CD4-positive, alpha-beta T cell (primary cell): ENCODE measurements at regions not wholly inside any gene's neighbourhood (a gene's known extent, or its start where the extent isn't known, plus 50 kb on each side); places are given as distances from the start of the nearest gene placed in this dataset.

Experiments
- ATAC-seq: fragments of 200-7000 bp; cut with Tn5 transposase; one replicate; pipeline ENCODE4 v1.10.0; 2022; ENCODE audit warnings: mild to moderate bottlenecking; ENCODE audit not compliant: poor library complexity
- CTCF ChIA-PET: fragments of 350-600 bp; sonication (Branson Sonifier 250); formaldehyde crosslinking; loops from one replicate; lab custom pipeline; 2021; ENCODE audit warnings: antibody characterized with exemption, inconsistent platforms; lab: Charles Lee
- POLR2A ChIA-PET: fragments of 350-600 bp; sonication (Branson Sonifier 250); formaldehyde crosslinking; loops from one replicate; lab custom pipeline; 2021; ENCODE audit warnings: antibody characterized with exemption, inconsistent platforms; lab: Charles Lee
- DNase-seq, 14 experiments: peaks; one replicate each; pipeline ENCODE4 v3.0.0-alpha.2; 2013 to 2020; ENCODE audit warnings: mixed read lengths in 2 of 14
- H3K27ac ChIP-seq, 2 donors: one replicate each; pipeline versions ENCODE4 v1.5.1 to v1.7.0; 2013; ENCODE audit warnings: low read length in 2 of 2, low read depth in 1 of 2, mild to moderate bottlenecking in 1 of 2
- H3K27me3 ChIP-seq, 2 experiments: 1 replicate in 1 of 2; 2 replicates in 1 of 2; pipeline versions ENCODE4 v1.6.1 to v1.7.0; 2013; ENCODE audit warnings: low read length in 2 of 2, control low read depth in 1 of 2, mild to moderate bottlenecking in 1 of 2, moderate library complexity in 1 of 2; ENCODE audit not compliant: insufficient read depth in 2 of 2, control insufficient read depth in 1 of 2
- H3K36me3 ChIP-seq: one replicate; pipeline ENCODE4 v1.6.1; 2013; ENCODE audit warnings: low read length, control low read depth; ENCODE audit not compliant: insufficient read depth
- H3K4me1 ChIP-seq: one replicate; pipeline ENCODE4 v1.6.1; 2013; ENCODE audit warnings: low read length, control low read depth; ENCODE audit not compliant: insufficient read depth
- H3K4me3 ChIP-seq: one replicate; pipeline ENCODE4 v1.5.1; 2013; ENCODE audit warnings: mild to moderate bottlenecking, low read length, moderate library complexity
- H3K9me3 ChIP-seq, 2 experiments: 1 replicate in 1 of 2; 2 replicates in 1 of 2; pipeline versions ENCODE4 v1.6.1 to v1.7.0; 2013; ENCODE audit warnings: low read length in 2 of 2, mild to moderate bottlenecking in 2 of 2, control low read depth in 1 of 2, moderate library complexity in 1 of 2; ENCODE audit not compliant: control insufficient read depth in 1 of 2, insufficient read depth in 1 of 2
- H3K27ac Mint-ChIP-seq: one replicate; pipeline ENCODE4 v1.8.0; 2020; ENCODE audit warnings: mixed read lengths
- H3K27me3 Mint-ChIP-seq: one replicate; pipeline ENCODE4 v1.8.0; 2021; ENCODE audit warnings: mixed read lengths
- H3K36me3 Mint-ChIP-seq: one replicate; pipeline ENCODE4 v1.8.0; 2021; ENCODE audit warnings: low read depth, mixed read lengths
- H3K4me1 Mint-ChIP-seq: one replicate; pipeline ENCODE4 v1.8.0; 2021; ENCODE audit warnings: low read depth, mixed read lengths
- H3K4me3 Mint-ChIP-seq: one replicate; pipeline ENCODE4 v1.8.0; 2020; ENCODE audit warnings: mild to moderate bottlenecking, mixed read lengths
- H3K9me3 Mint-ChIP-seq: one replicate; pipeline ENCODE4 v1.8.0; 2020; ENCODE audit warnings: mixed read lengths
- intact Hi-C, 2 experiments: fragments of 100-400 bp; cut with DNase I in 1 of 2; cut with micrococcal nuclease in 1 of 2; formaldehyde crosslinking; loops; one replicate each; pipeline versions ENCODE4 v1.15.1 to v1.9.0; 2023 to 2025; cut with DNase I, micrococcal nuclease
- TF ChIP-seq, protein P1 (sequence below): fragments of 200-600 bp; IDR thresholded peaks from one replicate; pipeline ENCODE4 v1.8.0; 2022; ENCODE audit warnings: antibody characterized with exemption, mild to moderate bottlenecking

DNA sequence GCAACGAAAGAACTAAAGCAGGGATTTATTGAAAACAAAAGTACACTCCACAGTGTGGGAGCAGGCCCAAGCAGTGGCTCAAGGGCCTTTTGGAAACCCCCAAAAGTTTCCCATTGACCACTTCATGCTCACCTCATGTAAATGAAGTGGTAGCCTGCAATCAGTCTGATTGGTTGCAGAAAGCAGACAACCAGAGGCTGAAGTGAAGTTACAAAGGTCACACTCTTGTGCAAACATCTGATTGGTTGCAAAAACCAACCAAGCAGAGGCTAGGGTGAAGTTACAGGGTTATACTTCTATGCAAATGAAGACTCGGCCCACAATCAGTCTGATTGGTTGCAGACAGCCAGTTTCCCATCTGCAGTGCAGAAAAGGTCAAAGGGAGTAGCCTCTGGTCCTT lies 258.0 kb downstream of the YTHDC2 start:
- no peaks in the 10 kb centered on the region for H3K36me3 ChIP-seq
- POLR2A ChIA-PET: no interaction called here
- no peaks in the 10 kb centered on the region for H3K4me1 ChIP-seq
- CTCF ChIA-PET: no interaction called here
- no peak overlapping the region for H3K27ac Mint-ChIP-seq
- H3K4me3 ChIP-seq: no peak overlapping the region
- intact Hi-C loops: no loop called here
- no peak for DNase-seq
- no peaks in the 10 kb centered on the region for H3K27me3 ChIP-seq
- H3K27ac ChIP-seq: no peak overlapping the region
- H3K4me3 Mint-ChIP-seq: no peak overlapping the region
- peaks cover 9% of the 10 kb centered on the region for H3K9me3 Mint-ChIP-seq
- no peaks in the 10 kb centered on the region for H3K27me3 Mint-ChIP-seq
- TF ChIP-seq, protein P1, sequence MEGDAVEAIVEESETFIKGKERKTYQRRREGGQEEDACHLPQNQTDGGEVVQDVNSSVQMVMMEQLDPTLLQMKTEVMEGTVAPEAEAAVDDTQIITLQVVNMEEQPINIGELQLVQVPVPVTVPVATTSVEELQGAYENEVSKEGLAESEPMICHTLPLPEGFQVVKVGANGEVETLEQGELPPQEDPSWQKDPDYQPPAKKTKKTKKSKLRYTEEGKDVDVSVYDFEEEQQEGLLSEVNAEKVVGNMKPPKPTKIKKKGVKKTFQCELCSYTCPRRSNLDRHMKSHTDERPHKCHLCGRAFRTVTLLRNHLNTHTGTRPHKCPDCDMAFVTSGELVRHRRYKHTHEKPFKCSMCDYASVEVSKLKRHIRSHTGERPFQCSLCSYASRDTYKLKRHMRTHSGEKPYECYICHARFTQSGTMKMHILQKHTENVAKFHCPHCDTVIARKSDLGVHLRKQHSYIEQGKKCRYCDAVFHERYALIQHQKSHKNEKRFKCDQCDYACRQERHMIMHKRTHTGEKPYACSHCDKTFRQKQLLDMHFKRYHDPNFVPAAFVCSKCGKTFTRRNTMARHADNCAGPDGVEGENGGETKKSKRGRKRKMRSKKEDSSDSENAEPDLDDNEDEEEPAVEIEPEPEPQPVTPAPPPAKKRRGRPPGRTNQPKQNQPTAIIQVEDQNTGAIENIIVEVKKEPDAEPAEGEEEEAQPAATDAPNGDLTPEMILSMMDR: no peak
- peaks cover 9 to 11% of the 10 kb centered on the region in 2 experiments for H3K9me3 ChIP-seq
- ATAC-seq: no peak
- no peaks in the 10 kb centered on the region for H3K36me3 Mint-ChIP-seq
- no peaks in the 10 kb centered on the region for H3K4me1 Mint-ChIP-seq

- Mint-ChIP-seq H3K27ac (no peak overlapping the region), H3K4me1 (no peaks in the 10 kb centered on the region), H3K36me3 (no peaks in the 10 kb centered on the region), H3K27me3 (no peaks in the 10 kb centered on the region), H3K4me3 (no peak overlapping the region), H3K9me3 (no peaks in the 10 kb centered on the region)
- no peak overlapping the region for H3K27ac ChIP-seq
- ATAC-seq: no peak
- H3K9me3 ChIP-seq: peaks cover 0 to 3% of the 10 kb centered on the region in 2 experiments
- no peaks in the 10 kb centered on the region for H3K36me3 ChIP-seq
- ChIA-PET POLR2A (no interaction called here), CTCF (no interaction called here)
- TF ChIP-seq, protein P1: no peak
- intact Hi-C loops: no loop called here
- no peak for DNase-seq
- H3K4me3 ChIP-seq: no peak overlapping the region
- no peaks in the 10 kb centered on the region for H3K4me1 ChIP-seq
- no peaks in the 10 kb centered on the region for H3K27me3 ChIP-seq
These were observed 262.7 kb downstream of the YTHDC2 start for GRCh38 chr5:113776168-113776567.

DNA sequence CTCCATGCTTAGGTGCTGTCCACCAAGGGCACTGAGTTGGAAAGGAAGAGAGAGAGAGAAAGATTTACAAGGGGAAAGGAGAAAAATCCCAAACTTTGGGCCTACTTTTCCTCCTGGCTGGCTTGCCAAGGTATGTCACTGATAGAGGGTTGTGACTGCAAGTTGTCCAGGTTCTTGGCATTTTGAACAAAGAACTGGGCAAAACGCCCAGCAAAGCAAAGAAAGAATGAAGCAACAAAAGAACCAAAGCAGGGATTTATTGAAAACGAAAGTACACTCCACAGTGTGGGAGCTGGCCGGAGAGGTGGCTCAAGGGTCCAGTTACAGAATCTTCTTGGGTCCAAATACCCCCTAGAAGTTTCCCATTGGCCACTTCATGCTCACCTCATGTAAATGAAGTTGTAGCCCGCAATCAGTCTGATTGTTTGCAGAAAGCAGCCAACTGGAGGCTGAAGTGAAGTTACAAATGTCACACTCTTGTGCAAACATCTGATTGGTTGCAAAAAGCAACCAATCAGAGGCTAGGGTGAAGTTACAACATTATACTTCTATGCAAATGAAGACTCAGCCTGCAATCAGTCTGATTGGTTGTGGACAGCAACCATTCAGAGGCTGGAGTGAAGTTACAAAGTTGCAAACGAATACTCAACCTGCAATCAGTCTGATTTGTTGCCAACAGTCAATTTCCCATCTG lies 263.5 kb downstream of the YTHDC2 start:
- intact Hi-C loops: no loop called here
- ATAC-seq (no peak), DNase-seq (no peak)
- H3K27ac Mint-ChIP-seq: no peak overlapping the region
- H3K9me3 Mint-ChIP-seq: no peaks in the 10 kb centered on the region
- H3K4me1 Mint-ChIP-seq: no peaks in the 10 kb centered on the region
- H3K36me3 Mint-ChIP-seq: no peaks in the 10 kb centered on the region
- H3K9me3 ChIP-seq: peaks cover 0 to 3% of the 10 kb centered on the region in 2 experiments
- TF ChIP-seq, protein P1: no peak
- H3K27ac ChIP-seq: no peak overlapping the region
- no peaks in the 10 kb centered on the region for H3K4me1 ChIP-seq
- H3K4me3 Mint-ChIP-seq: no peak overlapping the region
- no peak overlapping the region for H3K4me3 ChIP-seq
- no peaks in the 10 kb centered on the region for H3K27me3 Mint-ChIP-seq
- no peaks in the 10 kb centered on the region for H3K36me3 ChIP-seq
- ChIA-PET POLR2A (no interaction called here), CTCF (no interaction called here)
- no peaks in the 10 kb centered on the region for H3K27me3 ChIP-seq
